CD4-positive, CD25-positive, alpha-beta regulatory T cell (primary cell): ENCODE measurements at regions not wholly inside any gene's neighbourhood (a gene's known extent, or its start where the extent isn't known, plus 50 kb on each side); places are given as distances from the start of the nearest gene placed in this dataset.

Source experiments
- ATAC-seq, 2 donors: fragments of 150-1000 bp; cut with Tn5 transposase; one replicate each; pipeline ENCODE4 v1.10.0; 2021; ENCODE audit warnings: low read depth in 2 of 2, moderate number of reproducible peaks in 2 of 2, moderate library complexity in 1 of 2
- DNase-seq, 3 donors: peaks; one replicate each; pipeline versions ENCODE4 v3.0.0 to v3.0.0-alpha.2; 2012 to 2022; ENCODE audit warnings: mixed read lengths in 1 of 3
- H3K27ac ChIP-seq: one replicate; pipeline ENCODE4 v1.7.0; 2013; ENCODE audit warnings: mild to moderate bottlenecking, low read length; ENCODE audit not compliant: insufficient read depth, poor library complexity, severe bottlenecking
- H3K27me3 ChIP-seq: one replicate; pipeline ENCODE4 v1.7.0; 2013; ENCODE audit warnings: low read length; ENCODE audit not compliant: control insufficient read depth, insufficient read depth
- H3K36me3 ChIP-seq: one replicate; pipeline ENCODE4 v1.7.0; 2013; ENCODE audit warnings: mild to moderate bottlenecking, low read length, moderate library complexity; ENCODE audit not compliant: control insufficient read depth, insufficient read depth
- H3K4me1 ChIP-seq: 2 replicates; pipeline ENCODE4 v1.7.0; 2013; ENCODE audit warnings: mild to moderate bottlenecking, low read length; ENCODE audit not compliant: insufficient read depth, control insufficient read depth, poor library complexity, severe bottlenecking
- H3K4me3 ChIP-seq: one replicate; pipeline ENCODE4 v1.7.0; 2013; ENCODE audit warnings: low read depth, mild to moderate bottlenecking, low read length, moderate library complexity
- H3K9me3 ChIP-seq, 2 experiments: 1 replicate in 1 of 2; 2 replicates in 1 of 2; pipeline ENCODE4 v1.7.0; 2013; ENCODE audit warnings: low read length in 2 of 2, mild to moderate bottlenecking in 1 of 2, moderate library complexity in 1 of 2; ENCODE audit not compliant: control insufficient read depth in 2 of 2
- H3K27ac Mint-ChIP-seq, 3 donors: one replicate each; pipeline ENCODE4 v1.8.0; 2020 to 2022; ENCODE audit warnings: mild to moderate bottlenecking in 3 of 3, mixed read lengths in 3 of 3, moderate library complexity in 2 of 3
- H3K27me3 Mint-ChIP-seq: one replicate; pipeline ENCODE4 v1.8.0; 2022; ENCODE audit warnings: mild to moderate bottlenecking, mixed read lengths
- H3K36me3 Mint-ChIP-seq: one replicate; pipeline ENCODE4 v1.8.0; 2020; ENCODE audit warnings: mixed read lengths
- H3K4me1 Mint-ChIP-seq, 4 donors: one replicate each; pipeline ENCODE4 v1.8.0; 2020 to 2022; ENCODE audit warnings: mixed read lengths in 4 of 4, mild to moderate bottlenecking in 1 of 4
- H3K4me3 Mint-ChIP-seq, 4 donors: one replicate each; pipeline ENCODE4 v1.8.0; 2020 to 2022; ENCODE audit warnings: mild to moderate bottlenecking in 4 of 4, mixed read lengths in 4 of 4, moderate library complexity in 3 of 4
- H3K9me3 Mint-ChIP-seq, 7 donors: one replicate each; pipeline ENCODE4 v1.8.0; 2020 to 2022; ENCODE audit warnings: mixed read lengths in 7 of 7, mild to moderate bottlenecking in 3 of 7, moderate library complexity in 2 of 7

DNA sequence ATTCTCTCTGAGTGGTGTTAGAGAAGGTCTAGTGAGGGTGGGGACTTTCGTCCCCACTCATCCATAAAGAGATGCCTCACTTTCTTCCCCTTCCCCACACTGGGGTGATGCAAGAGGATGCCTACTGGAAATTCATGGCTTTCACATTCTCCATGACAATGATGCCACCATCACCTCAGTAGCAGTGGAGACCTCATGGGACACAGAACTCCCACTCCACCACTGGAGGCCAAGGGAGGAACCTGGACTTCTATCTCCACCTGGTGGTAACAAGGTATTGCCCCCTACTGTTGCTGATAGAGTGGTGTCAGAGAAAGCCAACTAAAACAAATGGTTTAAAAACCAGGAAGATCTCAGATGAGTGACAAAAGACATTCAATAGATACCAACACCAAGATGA is 110.9 kb downstream of the INHBB start:
- H3K36me3 ChIP-seq, result no peaks in the 10 kb centered on the region
- H3K27ac ChIP-seq, result no peak overlapping the region
- no peak for ATAC-seq
- no peaks in the 10 kb centered on the region for H3K4me1 ChIP-seq
- peaks cover 26% of the 10 kb centered on the region for H3K27me3 Mint-ChIP-seq
- H3K4me3 ChIP-seq, result no peak overlapping the region
- no peaks in the 10 kb centered on the region for H3K27me3 ChIP-seq
- H3K9me3 ChIP-seq, result peaks cover 7% of the 10 kb centered on the region in 2 experiments
- H3K9me3 Mint-ChIP-seq, result peaks cover 0 to 23% (median 11%) of the 10 kb centered on the region in 7 donors
- no peaks in the 10 kb centered on the region for H3K36me3 Mint-ChIP-seq
- no peaks in the 10 kb centered on the region for H3K4me1 Mint-ChIP-seq
- no peak overlapping the region for H3K4me3 Mint-ChIP-seq
- H3K27ac Mint-ChIP-seq, result no peak overlapping the region
- DNase-seq, result no peak

DNA sequence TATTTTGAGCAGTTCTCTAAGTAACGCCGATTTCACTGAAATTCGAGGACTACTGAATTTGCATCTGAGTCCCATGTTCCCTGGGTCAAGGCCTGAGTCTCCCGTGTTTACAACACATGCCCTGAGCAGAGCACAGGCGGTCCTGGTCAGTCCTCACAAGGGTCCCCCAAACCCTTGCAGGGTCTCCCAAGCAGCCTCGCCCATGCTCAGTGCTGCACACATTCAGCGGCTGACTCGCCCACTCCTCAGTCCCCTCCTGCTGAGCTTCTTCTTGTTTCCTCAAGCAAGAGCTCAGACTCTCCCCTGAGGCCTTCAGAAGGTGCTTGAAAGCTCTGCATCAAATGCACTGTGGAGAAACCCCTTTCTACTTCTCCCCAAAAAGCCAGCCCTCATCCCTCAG is 114.6 kb downstream of the INHBB start:
- H3K4me3 Mint-ChIP-seq, result no peak overlapping the region
- H3K9me3 ChIP-seq, result peaks cover 7% of the 10 kb centered on the region in 2 experiments
- no peaks in the 10 kb centered on the region for H3K4me1 ChIP-seq
- H3K36me3 ChIP-seq, result no peaks in the 10 kb centered on the region
- no peak overlapping the region for H3K27ac Mint-ChIP-seq
- H3K4me3 ChIP-seq, result no peak overlapping the region
- H3K27me3 Mint-ChIP-seq, result peaks cover 18% of the 10 kb centered on the region
- H3K27me3 ChIP-seq, result no peaks in the 10 kb centered on the region
- ATAC-seq, result no peak
- peaks cover 0 to 23% (median 10%) of the 10 kb centered on the region in 7 donors for H3K9me3 Mint-ChIP-seq
- no peak overlapping the region for H3K27ac ChIP-seq
- H3K36me3 Mint-ChIP-seq, result no peaks in the 10 kb centered on the region
- H3K4me1 Mint-ChIP-seq, result no peaks in the 10 kb centered on the region
- DNase-seq, result no peak

DNA sequence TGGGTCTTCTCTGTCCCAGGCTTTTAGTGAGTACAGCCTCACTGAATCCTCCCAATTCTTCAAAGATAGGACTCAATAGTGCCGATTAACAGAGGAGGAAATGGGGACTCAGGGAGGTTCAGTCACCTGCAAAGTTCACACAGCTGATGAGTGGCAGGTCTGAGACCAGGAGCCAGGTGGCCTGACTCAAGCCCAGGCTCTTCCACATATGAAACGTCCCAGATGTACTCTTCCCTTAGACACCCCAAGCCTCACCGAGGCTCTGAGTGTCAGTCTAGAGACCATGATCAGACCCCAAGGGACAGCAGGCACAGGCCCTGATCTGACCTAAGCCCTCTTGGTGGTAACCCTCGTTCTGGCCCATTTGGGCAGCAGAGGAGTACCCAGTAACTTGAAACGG is 115.2 kb downstream of the INHBB start:
- H3K27me3 ChIP-seq, result no peaks in the 10 kb centered on the region
- H3K27ac ChIP-seq, result no peak overlapping the region
- no peaks in the 10 kb centered on the region for H3K36me3 ChIP-seq
- no peak for DNase-seq
- H3K4me3 Mint-ChIP-seq, result no peak overlapping the region
- H3K27me3 Mint-ChIP-seq, result peaks cover 18% of the 10 kb centered on the region
- H3K9me3 Mint-ChIP-seq, result peaks cover 0 to 23% (median 7%) of the 10 kb centered on the region in 7 donors
- peaks cover 7% of the 10 kb centered on the region in 2 experiments for H3K9me3 ChIP-seq
- no peaks in the 10 kb centered on the region for H3K4me1 Mint-ChIP-seq
- H3K4me1 ChIP-seq, result no peaks in the 10 kb centered on the region
- ATAC-seq, result no peak
- no peak overlapping the region for H3K27ac Mint-ChIP-seq
- H3K4me3 ChIP-seq, result no peak overlapping the region
- H3K36me3 Mint-ChIP-seq, result no peaks in the 10 kb centered on the region

DNA sequence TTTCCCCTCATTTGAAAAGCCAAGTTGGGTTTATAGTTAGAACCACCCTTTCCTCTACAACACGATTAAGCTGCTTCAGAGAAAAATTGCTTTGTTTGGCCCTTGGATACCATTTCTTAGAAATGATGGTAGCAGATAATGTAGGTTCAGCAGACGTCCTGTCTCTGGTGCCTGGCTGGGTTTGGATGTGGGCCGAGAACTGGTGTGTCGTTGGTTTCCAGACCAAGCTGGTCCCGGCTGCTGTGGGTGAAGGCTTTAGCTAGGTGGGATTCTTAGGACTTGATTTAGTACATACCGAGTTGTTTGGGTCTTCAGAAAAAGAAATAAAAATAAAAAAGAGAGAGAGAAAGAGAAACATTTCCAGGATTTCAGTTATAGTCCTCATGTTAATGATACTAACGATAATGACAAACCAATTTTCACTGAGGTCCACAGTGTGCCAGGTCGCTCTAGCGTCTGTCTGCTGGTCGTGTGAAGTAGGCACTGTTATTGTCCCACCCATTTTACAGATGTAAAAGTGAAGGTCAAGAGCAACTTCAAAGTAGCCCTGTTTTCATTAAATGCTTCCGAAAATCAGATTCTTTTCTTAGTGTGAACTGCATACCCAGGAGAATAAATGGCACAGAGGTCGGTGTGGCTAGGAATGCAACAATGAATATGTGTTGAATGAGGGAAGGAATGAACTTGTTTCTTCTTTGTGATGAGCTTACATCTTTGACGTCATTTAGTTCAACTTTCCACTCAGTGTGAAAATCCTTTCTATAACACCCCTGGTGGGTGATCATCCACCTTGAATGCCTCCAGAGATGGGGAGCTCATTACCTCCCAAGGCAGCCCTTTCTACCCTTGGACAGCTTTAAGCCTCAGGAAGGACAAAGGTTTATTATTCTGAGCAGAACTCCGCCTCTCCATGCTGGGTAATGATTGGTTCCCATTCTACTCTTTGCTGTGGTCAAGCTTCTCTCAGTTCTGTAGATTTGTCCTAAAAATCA is 115.9 kb downstream of the INHBB start:
- Histone ChIP-seq H3K36me3 (no peaks in the 10 kb centered on the region), H3K9me3 (peaks cover 7% of the 10 kb centered on the region in 2 experiments), H3K27ac (no peak overlapping the region), H3K4me3 (no peak overlapping the region), H3K27me3 (no peaks in the 10 kb centered on the region), H3K4me1 (no peaks in the 10 kb centered on the region)
- no peak for DNase-seq
- no peak for ATAC-seq
- peaks cover 0 to 20% (median 6%) of the 10 kb centered on the region in 7 donors for H3K9me3 Mint-ChIP-seq
- peaks cover 17% of the 10 kb centered on the region for H3K27me3 Mint-ChIP-seq
- H3K4me1 Mint-ChIP-seq, result no peaks in the 10 kb centered on the region
- H3K4me3 Mint-ChIP-seq, result no peak overlapping the region
- no peaks in the 10 kb centered on the region for H3K36me3 Mint-ChIP-seq
- H3K27ac Mint-ChIP-seq, result no peak overlapping the region

DNA sequence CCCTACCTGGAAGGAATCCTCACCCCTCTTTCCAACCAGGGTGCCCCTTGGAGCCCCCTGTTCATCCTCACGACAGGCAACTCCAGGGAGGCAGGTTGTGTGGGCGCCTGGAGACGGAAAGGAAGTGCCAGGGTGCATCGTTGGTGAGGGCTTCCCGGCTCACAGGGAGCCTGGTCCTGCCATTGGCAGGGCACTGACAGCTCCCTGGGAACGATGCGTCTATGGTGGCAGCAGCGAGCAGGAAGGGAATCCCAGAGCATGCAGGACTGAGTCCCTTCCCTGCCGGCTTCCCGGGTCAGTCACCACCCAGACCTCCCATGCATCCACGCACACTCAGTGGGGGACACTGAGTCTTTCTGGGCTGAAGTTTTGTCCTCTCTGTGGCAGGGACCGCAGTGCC is 117.6 kb downstream of the INHBB start:
- no peaks in the 10 kb centered on the region for H3K4me1 Mint-ChIP-seq
- H3K27me3 Mint-ChIP-seq, result peaks cover 13% of the 10 kb centered on the region
- no peaks in the 10 kb centered on the region for H3K36me3 Mint-ChIP-seq
- no peaks in the 10 kb centered on the region for H3K36me3 ChIP-seq
- ATAC-seq (no peak), DNase-seq (no peak)
- peaks cover 0 to 2% of the 10 kb centered on the region in 2 experiments for H3K9me3 ChIP-seq
- peaks cover 0 to 5% (median 4%) of the 10 kb centered on the region in 7 donors for H3K9me3 Mint-ChIP-seq
- no peaks in the 10 kb centered on the region for H3K27me3 ChIP-seq
- no peak overlapping the region for H3K4me3 Mint-ChIP-seq
- H3K27ac ChIP-seq, result no peak overlapping the region
- no peak overlapping the region for H3K4me3 ChIP-seq
- no peak overlapping the region for H3K27ac Mint-ChIP-seq
- H3K4me1 ChIP-seq, result no peaks in the 10 kb centered on the region

DNA sequence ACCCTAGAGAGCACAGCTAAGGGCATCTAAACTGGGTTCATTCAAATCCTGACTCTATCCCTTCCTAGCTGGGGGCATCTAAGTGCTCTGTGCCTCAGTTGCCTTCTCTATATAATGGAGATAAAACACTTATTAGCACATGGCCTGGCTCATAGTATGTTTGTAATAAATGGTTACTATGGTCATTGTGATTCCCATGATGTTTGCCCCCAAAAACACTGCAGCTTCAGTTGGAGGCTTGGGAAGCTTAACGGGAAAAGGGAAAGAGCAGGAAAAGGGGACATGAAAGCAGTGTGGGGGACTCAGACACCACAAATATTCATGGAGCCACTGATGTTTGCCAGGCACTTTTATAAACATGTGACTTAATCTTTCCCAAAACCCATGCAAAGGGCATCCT is 118.1 kb downstream of the INHBB start:
- H3K27me3 ChIP-seq, result no peaks in the 10 kb centered on the region
- H3K4me1 Mint-ChIP-seq, result no peaks in the 10 kb centered on the region
- H3K27ac ChIP-seq, result no peak overlapping the region
- ATAC-seq (no peak), DNase-seq (no peak)
- no peak overlapping the region for H3K4me3 Mint-ChIP-seq
- H3K36me3 Mint-ChIP-seq, result no peaks in the 10 kb centered on the region
- H3K27ac Mint-ChIP-seq, result no peak overlapping the region
- no peaks in the 10 kb centered on the region for H3K36me3 ChIP-seq
- H3K27me3 Mint-ChIP-seq, result peaks cover 13% of the 10 kb centered on the region
- H3K9me3 Mint-ChIP-seq, result peaks cover 0 to 3% (median 2%) of the 10 kb centered on the region in 7 donors
- no peak overlapping the region for H3K4me3 ChIP-seq
- no peaks in the 10 kb centered on the region for H3K4me1 ChIP-seq
- H3K9me3 ChIP-seq, result no peaks in the 10 kb centered on the region

DNA sequence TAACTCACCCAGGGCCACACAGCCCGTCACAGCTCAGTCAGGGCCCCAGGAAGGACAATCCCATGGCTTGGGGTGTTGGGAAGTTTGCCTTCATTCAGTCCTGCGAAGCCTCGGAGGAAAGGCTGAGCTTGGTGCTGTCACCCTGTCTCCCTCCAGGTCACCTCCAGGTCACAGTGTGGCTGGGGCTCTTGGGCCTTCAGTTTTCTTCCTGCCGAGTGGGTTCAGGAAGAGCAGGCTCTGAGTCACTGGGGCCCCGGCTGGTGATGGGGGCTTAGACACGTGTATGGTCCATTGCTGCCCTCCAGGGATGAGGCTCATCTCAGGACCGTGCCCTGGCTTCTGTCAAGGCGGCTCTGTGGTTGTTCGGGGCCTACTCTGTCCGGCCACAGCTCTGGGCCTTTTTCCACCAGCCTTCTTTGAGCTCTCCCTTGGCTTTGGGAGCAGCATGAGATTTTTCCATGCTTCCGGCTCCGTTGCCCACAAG is 118.6 kb downstream of the INHBB start:
- H3K4me1 ChIP-seq, result no peaks in the 10 kb centered on the region
- DNase-seq, result no peak

More for the DNA sequence above, 118.6 kb downstream of the INHBB start:
- Mint-ChIP-seq H3K27ac (no peak overlapping the region), H3K4me1 (no peaks in the 10 kb centered on the region), H3K36me3 (no peaks in the 10 kb centered on the region), H3K4me3 (no peak overlapping the region), H3K9me3 (peaks cover 0 to 2% (median 0%) of the 10 kb centered on the region in 7 donors), H3K27me3 (peaks cover 9% of the 10 kb centered on the region)
- no peaks in the 10 kb centered on the region for H3K9me3 ChIP-seq
- no peaks in the 10 kb centered on the region for H3K27me3 ChIP-seq
- H3K36me3 ChIP-seq, result no peaks in the 10 kb centered on the region
- no peak overlapping the region for H3K4me3 ChIP-seq
- ATAC-seq, result no peak
- no peak overlapping the region for H3K27ac ChIP-seq
